SK-N-SH treated with all-trans-retinoic acid at 6 μM for 48 hours (cell line): ENCODE measurements at regions not wholly inside any gene's neighbourhood (a gene's known extent, or its start where the extent isn't known, plus 50 kb on each side); places are given as distances from the start of the nearest gene placed in this dataset.

ENCODE experiments used
- ATAC-seq: fragments of 200-7000 bp; cut with Tn5 transposase; 3 replicates; pipeline ENCODE4 v1.9.1; 2020; ENCODE audit warnings: mild to moderate bottlenecking, moderate library complexity
- ARNTL ChIP-seq: fragments of 450-650 bp; formaldehyde crosslinking; IDR thresholded peaks from 2 replicates; pipeline ENCODE4 v1.5.0; 2020; ENCODE audit warnings: low read depth, mild to moderate bottlenecking, moderate library complexity, borderline replicate concordance
- BACH2 ChIP-seq: fragments of 250-450 bp; sonication (Bioruptor Pico); IDR thresholded peaks from 2 replicates; pipeline ENCODE4 v1.9.0; 2021; ENCODE audit warnings: mild to moderate bottlenecking, borderline replicate concordance
- CREB5 ChIP-seq: fragments of 250-450 bp; sonication (Bioruptor Pico); IDR thresholded peaks from 2 replicates; pipeline ENCODE4 v1.5.1; 2020; ENCODE audit warnings: low read depth, mild to moderate bottlenecking, moderate library complexity
- CSDC2 ChIP-seq: fragments of 250-450 bp; sonication (Bioruptor Pico); IDR thresholded peaks from 2 replicates; pipeline ENCODE4 v1.5.0; 2020; ENCODE audit warnings: mild to moderate bottlenecking, moderate library complexity
- ESRRG ChIP-seq: fragments of 250-450 bp; sonication (Bioruptor Pico); IDR thresholded peaks from 2 replicates; pipeline ENCODE4 v1.6.1; 2021; ENCODE audit warnings: mild to moderate bottlenecking
- GLIS3 ChIP-seq: fragments of 250-450 bp; sonication (Bioruptor Pico); IDR thresholded peaks from 2 replicates; pipeline ENCODE4 v1.5.0; 2020; ENCODE audit warnings: mild to moderate bottlenecking, moderate library complexity
- ISL1 ChIP-seq: fragments of 250-450 bp; sonication (Bioruptor Pico); IDR thresholded peaks from 2 replicates; pipeline ENCODE4 v2.1.2; 2022; ENCODE audit warnings: mild to moderate bottlenecking, moderate library complexity
- OSR1 ChIP-seq: fragments of 250-450 bp; sonication (Bioruptor Pico); IDR thresholded peaks from 2 replicates; pipeline ENCODE4 v1.8.0; 2022; ENCODE audit warnings: moderate library complexity, mild to moderate bottlenecking, inconsistent platforms
- PATZ1 ChIP-seq: fragments of 250-450 bp; sonication (Bioruptor Pico); IDR thresholded peaks from 2 replicates; pipeline ENCODE4 v1.8.0; 2020; ENCODE audit warnings: mild to moderate bottlenecking, moderate library complexity, borderline replicate concordance
- PPARA ChIP-seq: fragments of 250-450 bp; sonication (Bioruptor Pico); IDR thresholded peaks from 2 replicates; pipeline ENCODE4 v1.5.0; 2020; ENCODE audit warnings: mild to moderate bottlenecking, borderline replicate concordance
- RARB ChIP-seq: fragments of 250-450 bp; sonication (Bioruptor Pico); IDR thresholded peaks from 2 replicates; pipeline ENCODE4 v1.8.0; 2021; ENCODE audit warnings: mild to moderate bottlenecking, moderate library complexity
- SNAI2 ChIP-seq: fragments of 250-450 bp; sonication (Bioruptor Pico); IDR thresholded peaks from 2 replicates; pipeline ENCODE4 v1.5.0; 2020; ENCODE audit warnings: mild to moderate bottlenecking, moderate library complexity
- TCF4 ChIP-seq: fragments of 250-450 bp; sonication (Bioruptor Pico); IDR thresholded peaks from 2 replicates; pipeline ENCODE4 v1.8.0; 2021; ENCODE audit warnings: mild to moderate bottlenecking, moderate library complexity, borderline replicate concordance
- TOX ChIP-seq: fragments of 250-450 bp; sonication (Bioruptor Pico); IDR thresholded peaks from 2 replicates; pipeline ENCODE4 v1.8.0; 2021; ENCODE audit warnings: mild to moderate bottlenecking, moderate library complexity, borderline replicate concordance
- TSHZ2 ChIP-seq: fragments of 250-450 bp; sonication (Bioruptor Pico); IDR thresholded peaks from 2 replicates; pipeline ENCODE4 v1.5.0; 2020; ENCODE audit warnings: mild to moderate bottlenecking, moderate library complexity
- ZC3H10 ChIP-seq: fragments of 250-450 bp; sonication (Bioruptor Pico); IDR thresholded peaks from 2 replicates; pipeline ENCODE4 v1.5.1; 2021; ENCODE audit warnings: mild to moderate bottlenecking, moderate library complexity
- ZFP3 ChIP-seq: fragments of 250-450 bp; sonication (Bioruptor Pico); IDR thresholded peaks from 2 replicates; pipeline ENCODE4 v1.5.0; 2020; ENCODE audit warnings: mild to moderate bottlenecking, moderate library complexity
- ZFP30 ChIP-seq: fragments of 450-650 bp; formaldehyde crosslinking; IDR thresholded peaks from 2 replicates; pipeline ENCODE4 v1.5.0; 2022; ENCODE audit warnings: mild to moderate bottlenecking, moderate library complexity
- ZNF565 ChIP-seq: fragments of 450-650 bp; formaldehyde crosslinking; conservative IDR thresholded peaks from 2 replicates; pipeline ENCODE4 v1.5.0; 2020; ENCODE audit warnings: low read depth, mild to moderate bottlenecking, moderate library complexity
- ZNF70 ChIP-seq: fragments of 450-650 bp; formaldehyde crosslinking; IDR thresholded peaks from 2 replicates; pipeline ENCODE4 v1.5.0; 2020; ENCODE audit warnings: mild to moderate bottlenecking, moderate library complexity
- ZNF8 ChIP-seq: fragments of 450-650 bp; formaldehyde crosslinking; IDR thresholded peaks from 2 replicates; pipeline ENCODE4 v1.5.0; 2020; ENCODE audit warnings: mild to moderate bottlenecking, moderate library complexity
- TF ChIP-seq, protein P1 (sequence below): fragments of 250-450 bp; sonication (Bioruptor Pico); IDR thresholded peaks from 2 replicates; pipeline ENCODE4 v1.5.1; 2021; ENCODE audit warnings: mild to moderate bottlenecking, moderate library complexity

GRCh38 chr4:111556851-111557250, 588.4 kb upstream of the FAM241A start:
- no peak for ATAC-seq
- TF ChIP-seq ESRRG (CRISPR knock-in tag) = no peak
- TF ChIP-seq GLIS3 (CRISPR knock-in tag) = no peak
- no peak for TF ChIP-seq CSDC2
- no peak for TF ChIP-seq OSR1 (CRISPR knock-in tag)
- TF ChIP-seq, all 23 proteins: peak for 0

DNA sequence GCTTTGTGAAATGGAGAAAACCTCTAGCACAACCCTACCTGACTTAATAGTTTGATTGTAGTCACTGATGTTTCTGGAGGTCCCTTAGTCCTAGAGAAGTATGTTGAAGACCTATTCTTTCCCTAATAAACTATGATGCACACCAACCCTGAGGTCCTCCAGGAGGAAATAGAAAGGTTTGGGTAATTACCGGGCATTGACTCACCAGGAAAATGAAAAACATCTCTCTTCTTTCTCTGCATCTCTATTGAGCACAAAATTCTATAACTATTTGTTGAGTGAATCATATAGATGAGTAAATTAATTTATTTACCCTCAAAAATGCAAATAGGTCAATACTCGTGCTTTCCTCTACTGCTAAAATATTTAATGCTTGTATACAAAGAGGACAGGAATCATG, 582.4 kb upstream of the FAM241A start:
- TF ChIP-seq CREB5 (CRISPR knock-in tag) (no peak), ZFP30 (CRISPR knock-in tag) (no peak), TOX (CRISPR knock-in tag) (no peak), ISL1 (CRISPR knock-in tag) (no peak), ESRRG (CRISPR knock-in tag) (no peak), ZNF8 (CRISPR knock-in tag) (no peak), ZNF70 (CRISPR knock-in tag) (no peak), ZNF565 (CRISPR knock-in tag) (no peak), ZFP3 (CRISPR knock-in tag) (no peak), SNAI2 (CRISPR knock-in tag) (no peak), GLIS3 (CRISPR knock-in tag) (no peak), TCF4 (CRISPR knock-in tag) (no peak), PATZ1 (no peak), ZC3H10 (no peak), PPARA (no peak)
- ATAC-seq = no peak

- no peak for ATAC-seq
- no peak for TF ChIP-seq TSHZ2 (CRISPR knock-in tag)
- no peak for TF ChIP-seq CSDC2
- TF ChIP-seq TOX (CRISPR knock-in tag) = no peak
- TF ChIP-seq ESRRG (CRISPR knock-in tag) = no peak
- TF ChIP-seq ZNF565 (CRISPR knock-in tag) = no peak
- TF ChIP-seq ISL1 (CRISPR knock-in tag) = no peak
- TF ChIP-seq ZNF8 (CRISPR knock-in tag) = no peak
- no peak for TF ChIP-seq ZFP30 (CRISPR knock-in tag)
- no peak for TF ChIP-seq ZFP3 (CRISPR knock-in tag)
- TF ChIP-seq OSR1 (CRISPR knock-in tag) = no peak
Observed at GRCh38 chr4:111572470-111572869, 572.8 kb upstream of the FAM241A start.

DNA sequence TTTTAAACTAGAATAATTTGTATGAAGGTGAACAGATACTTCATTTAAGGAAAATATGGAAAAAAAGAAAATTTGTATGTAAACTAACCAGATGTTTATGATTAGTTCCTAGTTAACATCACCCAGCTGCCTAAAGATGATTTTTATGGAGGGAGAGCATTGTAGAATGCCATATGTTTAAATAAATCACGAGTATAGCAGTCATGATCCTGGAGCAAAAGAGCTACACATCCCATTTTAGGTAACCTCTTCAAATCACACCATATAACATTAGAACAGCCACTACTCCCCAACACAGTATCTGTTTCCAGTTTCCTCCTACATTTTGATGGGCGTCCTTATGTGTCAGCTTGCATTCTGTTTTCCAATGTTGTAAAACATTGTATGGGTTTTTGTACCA, 571.9 kb upstream of the FAM241A start:
- no peak for ATAC-seq
- TF ChIP-seq GLIS3 (CRISPR knock-in tag) (no peak), BACH2 (CRISPR knock-in tag) (no peak), ARNTL (no peak), RARB (CRISPR knock-in tag) (no peak), PPARA (no peak), ZFP30 (CRISPR knock-in tag) (no peak), SNAI2 (CRISPR knock-in tag) (no peak)
- TF ChIP-seq, protein P1, sequence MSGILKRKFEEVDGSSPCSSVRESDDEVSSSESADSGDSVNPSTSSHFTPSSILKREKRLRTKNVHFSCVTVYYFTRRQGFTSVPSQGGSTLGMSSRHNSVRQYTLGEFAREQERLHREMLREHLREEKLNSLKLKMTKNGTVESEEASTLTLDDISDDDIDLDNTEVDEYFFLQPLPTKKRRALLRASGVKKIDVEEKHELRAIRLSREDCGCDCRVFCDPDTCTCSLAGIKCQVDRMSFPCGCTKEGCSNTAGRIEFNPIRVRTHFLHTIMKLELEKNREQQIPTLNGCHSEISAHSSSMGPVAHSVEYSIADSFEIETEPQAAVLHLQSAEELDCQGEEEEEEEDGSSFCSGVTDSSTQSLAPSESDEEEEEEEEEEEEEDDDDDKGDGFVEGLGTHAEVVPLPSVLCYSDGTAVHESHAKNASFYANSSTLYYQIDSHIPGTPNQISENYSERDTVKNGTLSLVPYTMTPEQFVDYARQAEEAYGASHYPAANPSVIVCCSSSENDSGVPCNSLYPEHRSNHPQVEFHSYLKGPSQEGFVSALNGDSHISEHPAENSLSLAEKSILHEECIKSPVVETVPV (CRISPR knock-in tag) = no peak
